Endodermal cell (in vitro differentiated cells): ENCODE measurements at regions not wholly inside any gene's neighbourhood (a gene's known extent, or its start where the extent isn't known, plus 50 kb on each side); places are given as distances from the start of the nearest gene placed in this dataset.

Experiments
- DNase-seq: peaks from one replicate; pipeline ENCODE4 v3.0.0-alpha.2; 2017
- H3K27ac ChIP-seq: 2 replicates; pipeline ENCODE4 v1.5.1; 2013; ENCODE audit warnings: mild to moderate bottlenecking, low read depth, low read length, moderate library complexity
- H3K27me3 ChIP-seq: 2 replicates; pipeline ENCODE4 v1.6.1; 2013; ENCODE audit warnings: mild to moderate bottlenecking, low read length, moderate library complexity; ENCODE audit not compliant: insufficient read depth, control insufficient read depth, poor library complexity, severe bottlenecking
- H3K36me3 ChIP-seq: 2 replicates; pipeline ENCODE4 v1.7.0; 2013; ENCODE audit warnings: mild to moderate bottlenecking, low read length, moderate library complexity; ENCODE audit not compliant: control insufficient read depth, insufficient read depth
- H3K4me1 ChIP-seq: one replicate; pipeline ENCODE4 v1.7.0; 2013; ENCODE audit warnings: low read length; ENCODE audit not compliant: control insufficient read depth, insufficient read depth
- H3K4me3 ChIP-seq: 2 replicates; pipeline ENCODE4 v1.5.1; 2013; ENCODE audit warnings: mild to moderate bottlenecking, low read length, moderate library complexity
- H3K9ac ChIP-seq: 2 replicates; pipeline ENCODE4 v1.6.1; 2013; ENCODE audit warnings: mild to moderate bottlenecking, low read length, moderate library complexity; ENCODE audit not compliant: poor library complexity, severe bottlenecking; ENCODE audit errors: extremely low read depth
- H3K9me3 ChIP-seq: 2 replicates; pipeline ENCODE4 v1.6.1; 2013; ENCODE audit warnings: mild to moderate bottlenecking, low read length, moderate library complexity; ENCODE audit not compliant: control insufficient read depth
- H3K27ac Mint-ChIP-seq: 2 replicates; pipeline ENCODE4 v1.8.0; 2020; ENCODE audit warnings: mixed read lengths
- H3K27me3 Mint-ChIP-seq: 2 replicates; pipeline ENCODE4 v1.8.0; 2021; ENCODE audit warnings: mild to moderate bottlenecking, mixed read lengths; ENCODE audit not compliant: insufficient read depth
- H3K36me3 Mint-ChIP-seq: 2 replicates; pipeline ENCODE4 v1.8.0; 2020; ENCODE audit warnings: low read depth, mixed read lengths
- H3K4me1 Mint-ChIP-seq: 2 replicates; pipeline ENCODE4 v1.8.0; 2020; ENCODE audit warnings: mixed read lengths
- H3K4me3 Mint-ChIP-seq: 2 replicates; pipeline ENCODE4 v1.8.0; 2020; ENCODE audit warnings: mild to moderate bottlenecking, moderate library complexity, mixed read lengths
- H3K9me3 Mint-ChIP-seq: 2 replicates; pipeline ENCODE4 v1.8.0; 2020; ENCODE audit warnings: mild to moderate bottlenecking, mixed read lengths
- CTCF ChIP-seq: fragments of 200-600 bp; sonication (generic); conservative IDR thresholded peaks from 2 replicates; pipeline ENCODE4 v1.5.0; 2021; ENCODE audit warnings: antibody characterized with exemption, mild to moderate bottlenecking
- WGBS, 2 experiments: methylation state at CpG; one replicate each; pipeline versions ENCODE4 v1.1.5 to v1.1.7; 2013; ENCODE audit warnings: missing lambda C conversion rate in 2 of 2, mixed read lengths in 1 of 2; ENCODE audit not compliant: insufficient coverage in 1 of 2, insufficient read length in 1 of 2; 5-methylcytosine and 5-hydroxymethylcytosine counted together

DNA sequence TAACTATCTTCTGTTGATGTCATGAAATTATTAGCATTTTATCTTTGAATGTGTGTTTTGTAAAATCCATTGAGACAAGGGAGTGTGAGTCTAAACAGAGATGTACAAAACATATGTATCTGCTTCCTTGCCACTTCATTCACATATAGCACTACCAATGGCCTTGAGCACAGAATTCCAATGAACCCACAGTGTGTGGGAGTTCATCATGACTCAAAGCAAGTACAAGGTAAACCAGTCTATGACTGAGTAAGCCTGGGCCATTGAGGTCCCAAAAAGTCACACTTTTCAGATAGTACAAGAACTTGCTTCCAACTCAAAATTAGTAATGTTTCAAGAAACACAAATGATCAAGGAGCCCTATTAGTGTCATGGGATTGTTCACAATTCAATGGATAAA, 218.6 kb downstream of the MANEA start:
- H3K27me3 Mint-ChIP-seq: peaks cover 83% of the 10 kb centered on the region
- H3K9me3 Mint-ChIP-seq: peaks cover 15% of the 10 kb centered on the region

GRCh38 chr6:95797054-95797453, 218.7 kb upstream of the FUT9 start:
- H3K27me3 Mint-ChIP-seq: peaks cover 89% of the 10 kb centered on the region
- WGBS, 2 experiments: 93 to 100% methylated on average over 1 to 2 of the region's 2 CpGs
- H3K4me3 Mint-ChIP-seq: no peak overlapping the region

More for the DNA sequence above, 218.6 kb downstream of the MANEA start:
- Mint-ChIP-seq H3K4me3 (no peak overlapping the region), H3K36me3 (no peaks in the 10 kb centered on the region), H3K27ac (no peak overlapping the region), H3K4me1 (peaks cover 1% of the 10 kb centered on the region)
- Histone ChIP-seq H3K27me3 (peaks cover 36% of the 10 kb centered on the region), H3K4me1 (no peaks in the 10 kb centered on the region), H3K4me3 (no peak overlapping the region), H3K9me3 (peaks cover 8% of the 10 kb centered on the region), H3K27ac (no peak overlapping the region), H3K36me3 (no peaks in the 10 kb centered on the region), H3K9ac (no peak overlapping the region)
- no peak for DNase-seq
- no peak for TF ChIP-seq CTCF

GRCh38 chr6:95802978-95803377, 212.8 kb upstream of the FUT9 start:
- TF ChIP-seq CTCF: no peak
- no peak overlapping the region for H3K27ac Mint-ChIP-seq
- H3K4me1 ChIP-seq: peaks cover 7% of the 10 kb centered on the region
- no peaks in the 10 kb centered on the region for H3K36me3 Mint-ChIP-seq
- no peak overlapping the region for H3K9ac ChIP-seq
- no peak overlapping the region for H3K27ac ChIP-seq
- H3K36me3 ChIP-seq: no peaks in the 10 kb centered on the region
- H3K4me3 ChIP-seq: no peak overlapping the region
- H3K9me3 ChIP-seq: peaks cover 7% of the 10 kb centered on the region
- no peaks in the 10 kb centered on the region for H3K9me3 Mint-ChIP-seq
- no peak overlapping the region for H3K4me3 Mint-ChIP-seq
- no peak for DNase-seq
- H3K27me3 Mint-ChIP-seq: peaks cover 85% of the 10 kb centered on the region
- H3K4me1 Mint-ChIP-seq: peaks cover 33% of the 10 kb centered on the region
- peaks cover 32% of the 10 kb centered on the region for H3K27me3 ChIP-seq

More at GRCh38 chr6:95797054-95797453, 218.7 kb upstream of the FUT9 start:
- no peak for DNase-seq
- Histone ChIP-seq H3K27ac (no peak overlapping the region), H3K9ac (no peak overlapping the region), H3K4me1 (no peaks in the 10 kb centered on the region), H3K9me3 (peaks cover 8% of the 10 kb centered on the region), H3K27me3 (peaks cover 47% of the 10 kb centered on the region), H3K36me3 (no peaks in the 10 kb centered on the region), H3K4me3 (no peak overlapping the region)
- Mint-ChIP-seq H3K9me3 (peaks cover 13% of the 10 kb centered on the region), H3K27ac (no peak overlapping the region), H3K36me3 (no peaks in the 10 kb centered on the region), H3K4me1 (peaks cover 6% of the 10 kb centered on the region)
- no peak for TF ChIP-seq CTCF
